ENCODE measurements at regions not wholly inside any gene's neighbourhood (a gene's known extent, or its start where the extent isn't known, plus 50 kb on each side); places are given as distances from the start of the nearest gene placed in this dataset.
"Not testable (repeated sequence)": the region's sequence is repeated elsewhere in the genome, so short reads cannot be mapped to it uniquely, and the experiment has no call there.

DNA sequence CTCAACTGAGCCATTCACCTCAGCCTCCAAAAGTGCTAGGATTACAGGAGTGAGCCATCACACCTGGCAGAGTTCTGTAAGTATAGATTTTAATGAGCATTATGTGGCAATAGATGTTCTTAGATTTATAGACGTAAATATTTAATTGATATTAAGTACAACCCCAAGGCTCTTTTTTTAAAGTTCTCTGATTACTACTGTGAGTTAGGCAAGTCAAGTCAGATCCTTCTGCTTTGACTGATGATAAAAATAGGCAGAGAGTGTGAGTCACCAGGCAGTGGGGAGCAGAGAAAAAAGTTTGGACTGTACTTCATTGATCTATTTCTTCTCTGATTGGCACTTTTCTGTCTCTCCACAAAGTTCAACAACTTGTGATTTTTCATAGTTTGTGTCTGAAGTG, 1379.9 kb downstream of the UQCRFS1 start:
- DNase-seq: no peak

DNA sequence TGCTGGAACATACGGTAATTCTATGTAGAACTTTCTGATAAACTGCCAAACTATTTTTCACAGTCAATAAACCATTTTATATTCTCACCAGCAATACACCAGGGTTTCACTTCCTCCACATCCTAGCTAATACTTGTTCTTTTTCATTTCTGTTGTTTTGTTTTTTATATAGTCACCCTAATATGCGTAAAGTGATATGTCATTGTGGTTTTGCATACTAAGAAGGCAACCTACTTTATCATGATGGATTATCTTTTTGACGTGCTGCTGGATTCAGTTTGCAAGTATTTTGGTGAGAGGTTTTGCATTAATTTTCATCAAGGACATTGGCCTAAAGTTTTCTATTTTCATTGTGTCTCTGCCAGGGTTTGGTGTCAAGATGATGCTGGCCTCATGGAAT, 1384.1 kb downstream of the UQCRFS1 start:
- DNase-seq: no peak

- DNase-seq: no peak
These were observed 1388.8 kb downstream of the UQCRFS1 start for GRCh38 chr19:27824108-27824507.

- DNase-seq: no peak
These were observed 1390.6 kb downstream of the UQCRFS1 start for GRCh38 chr19:27822336-27822735.

GRCh38 chr19:27821418-27822018, 1391.4 kb downstream of the UQCRFS1 start:
- no peak for DNase-seq

- DNase-seq: no peak
These were observed 1397.0 kb downstream of the UQCRFS1 start for GRCh38 chr19:27815985-27816384.

- DNase-seq: not testable (repeated sequence)
These were observed 1398.1 kb downstream of the UQCRFS1 start for GRCh38 chr19:27814834-27815233.

- not testable (repeated sequence) for DNase-seq
These were observed 1398.7 kb downstream of the UQCRFS1 start for GRCh38 chr19:27814274-27814673.

DNA sequence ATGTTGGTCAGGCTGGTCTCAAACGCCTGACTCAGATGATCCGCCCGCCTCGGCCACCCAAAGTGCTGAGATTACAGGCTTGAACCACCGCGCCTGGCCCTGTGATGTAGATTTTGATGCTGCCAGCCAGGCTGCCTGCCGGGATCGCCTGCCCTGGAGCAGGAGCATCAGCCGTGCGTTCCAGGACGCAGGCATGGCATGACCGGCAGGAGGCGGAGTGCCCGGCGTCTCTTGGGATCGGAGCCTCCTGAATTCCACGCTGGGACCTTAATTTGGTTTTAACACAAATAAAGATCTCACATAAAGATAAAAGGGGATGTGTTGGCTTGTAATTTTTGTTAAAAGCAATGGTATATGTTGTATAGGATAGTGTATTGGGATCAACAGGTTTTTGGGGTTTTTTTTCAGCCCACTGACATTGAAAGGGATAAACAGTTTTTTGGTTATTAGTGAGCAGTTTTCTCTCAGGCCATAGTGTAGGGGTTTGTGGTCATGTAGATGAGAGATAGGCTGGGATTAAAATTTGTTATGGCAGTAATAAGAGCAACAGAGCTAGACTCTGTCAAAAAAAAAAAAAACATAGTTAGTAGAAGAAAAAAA, 1406.4 kb downstream of the UQCRFS1 start:
- no peak for DNase-seq

- DNase-seq: no peak
These were observed 1407.1 kb downstream of the UQCRFS1 start for GRCh38 chr19:27805848-27806247.

DNA sequence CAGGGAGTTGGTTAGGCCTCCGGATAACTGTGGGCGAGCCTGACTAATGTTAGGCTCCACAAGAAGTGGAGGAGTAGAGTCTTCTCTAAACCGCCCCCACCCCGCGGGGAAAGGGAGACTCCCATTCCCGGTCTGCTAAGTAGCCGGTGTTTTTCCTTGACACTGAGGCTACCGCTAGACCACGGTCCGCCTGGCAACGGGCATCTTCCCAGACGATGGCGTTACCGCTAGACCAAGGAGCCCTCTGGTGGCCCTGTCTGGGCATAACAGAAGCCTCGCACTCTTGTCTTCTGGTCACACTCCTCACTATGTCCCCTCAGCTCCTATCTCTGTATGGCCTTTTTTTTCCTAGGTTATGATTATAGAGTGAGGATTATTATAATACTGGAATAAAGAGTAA, 1410.7 kb downstream of the UQCRFS1 start:
- not testable (repeated sequence) for DNase-seq

- no peak for DNase-seq
These were observed 1416.4 kb downstream of the UQCRFS1 start for GRCh38 chr19:27796540-27796939.

GRCh38 chr19:27796073-27796472, 1416.9 kb downstream of the UQCRFS1 start:
- DNase-seq: no peak

GRCh38 chr19:27795369-27795768, 1417.6 kb downstream of the UQCRFS1 start:
- DNase-seq: no peak

GRCh38 chr19:27794494-27795042, 1418.4 kb downstream of the UQCRFS1 start:
- no peak for DNase-seq

GRCh38 chr19:27793644-27794493, 1419.1 kb downstream of the UQCRFS1 start:
- peak; percentile 90 to 91 for DNase-seq

GRCh38 chr19:27793128-27793643, 1419.8 kb downstream of the UQCRFS1 start:
- DNase-seq: peak; percentile 92 to 95

GRCh38 chr19:27792576-27793127, 1420.3 kb downstream of the UQCRFS1 start:
- no peak for DNase-seq

DNA sequence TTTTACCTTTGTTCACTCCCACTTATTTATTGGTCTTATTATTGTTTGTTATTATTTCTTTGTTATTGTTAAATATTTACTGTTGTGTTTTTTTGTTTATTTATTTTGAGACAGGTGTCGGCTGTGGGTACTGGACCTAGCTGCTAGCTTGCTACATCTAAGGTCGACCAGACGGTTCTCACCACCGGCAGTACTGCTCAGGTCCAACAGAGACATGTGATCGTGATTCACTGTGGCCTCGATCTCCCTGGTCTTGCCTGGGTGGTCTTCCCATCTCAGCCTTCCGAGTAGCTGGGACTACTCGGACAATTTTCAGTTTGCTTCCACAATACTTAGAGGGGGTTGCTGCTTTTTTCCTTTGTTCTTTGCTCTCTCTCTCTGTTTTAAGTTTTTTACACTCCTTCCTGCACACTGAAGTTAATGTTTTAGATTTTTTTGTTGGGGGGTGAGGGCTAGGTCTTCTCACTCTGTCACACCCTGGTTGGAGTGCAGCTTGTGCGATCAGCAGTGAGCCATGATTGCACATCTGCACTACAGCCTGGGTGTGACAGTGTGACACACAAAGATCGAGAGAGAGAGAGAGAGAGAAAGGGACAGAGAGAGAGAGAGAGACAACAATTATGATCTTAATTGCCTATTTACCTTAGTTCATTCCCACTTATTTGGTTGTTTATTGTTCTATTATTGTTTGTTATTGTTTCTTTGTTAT, 1432.4 kb downstream of the UQCRFS1 start:
- peak; percentile 40 to 49 for DNase-seq

GRCh38 chr19:27779954-27780353, 1433.0 kb downstream of the UQCRFS1 start:
- peak; percentile 65 to 86 for DNase-seq

DNA sequence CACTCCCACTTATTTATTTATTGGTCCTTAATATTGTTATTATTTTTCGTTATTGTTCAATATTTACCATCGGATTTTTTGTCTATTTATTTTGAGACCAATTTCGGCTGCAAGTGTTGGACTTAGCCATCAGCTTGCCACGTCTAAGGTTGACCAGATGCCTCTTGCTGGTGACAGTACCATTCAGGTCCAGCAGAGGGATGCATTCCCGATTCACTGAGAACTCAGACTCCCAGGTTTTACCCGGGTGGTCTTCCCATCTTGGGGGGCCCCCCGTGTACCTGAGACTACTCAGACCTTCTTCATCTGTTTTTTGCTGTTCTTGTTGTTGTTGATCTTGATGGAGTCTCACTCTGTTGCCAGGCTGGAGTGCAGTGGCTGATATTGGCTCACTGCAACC, 1435.2 kb downstream of the UQCRFS1 start:
- peak; percentile 5 to 19 for DNase-seq

- DNase-seq: no peak
These were observed 1435.7 kb downstream of the UQCRFS1 start for GRCh38 chr19:27777242-27777641.
